ENCODE measurements at regions not wholly inside any gene's neighbourhood (a gene's known extent, or its start where the extent isn't known, plus 50 kb on each side); places are given as distances from the start of the nearest gene placed in this dataset.
"Not testable (repeated sequence)": the region's sequence is repeated elsewhere in the genome, so short reads cannot be mapped to it uniquely, and the experiment has no call there.

DNA sequence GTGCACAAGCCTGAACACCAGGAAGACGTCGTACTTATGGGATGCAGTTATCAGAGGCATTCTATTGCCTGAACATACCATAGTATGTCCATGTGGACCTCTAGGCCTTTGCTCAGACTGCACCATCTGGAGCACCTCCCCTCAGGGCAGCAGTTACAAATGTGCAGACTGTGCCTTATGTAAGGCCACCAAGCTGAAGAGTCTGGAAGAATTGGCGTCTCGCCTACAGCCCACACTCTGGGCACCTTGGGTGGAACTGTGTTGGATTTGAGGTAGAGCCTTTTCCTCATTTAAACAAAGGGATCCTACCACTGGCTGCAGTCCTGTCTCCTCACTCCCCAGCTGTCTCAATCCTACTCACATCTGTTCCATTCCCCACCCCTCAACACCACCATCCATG is 204.3 kb upstream of the FRMD6 start:
- no peak for DNase-seq

DNA sequence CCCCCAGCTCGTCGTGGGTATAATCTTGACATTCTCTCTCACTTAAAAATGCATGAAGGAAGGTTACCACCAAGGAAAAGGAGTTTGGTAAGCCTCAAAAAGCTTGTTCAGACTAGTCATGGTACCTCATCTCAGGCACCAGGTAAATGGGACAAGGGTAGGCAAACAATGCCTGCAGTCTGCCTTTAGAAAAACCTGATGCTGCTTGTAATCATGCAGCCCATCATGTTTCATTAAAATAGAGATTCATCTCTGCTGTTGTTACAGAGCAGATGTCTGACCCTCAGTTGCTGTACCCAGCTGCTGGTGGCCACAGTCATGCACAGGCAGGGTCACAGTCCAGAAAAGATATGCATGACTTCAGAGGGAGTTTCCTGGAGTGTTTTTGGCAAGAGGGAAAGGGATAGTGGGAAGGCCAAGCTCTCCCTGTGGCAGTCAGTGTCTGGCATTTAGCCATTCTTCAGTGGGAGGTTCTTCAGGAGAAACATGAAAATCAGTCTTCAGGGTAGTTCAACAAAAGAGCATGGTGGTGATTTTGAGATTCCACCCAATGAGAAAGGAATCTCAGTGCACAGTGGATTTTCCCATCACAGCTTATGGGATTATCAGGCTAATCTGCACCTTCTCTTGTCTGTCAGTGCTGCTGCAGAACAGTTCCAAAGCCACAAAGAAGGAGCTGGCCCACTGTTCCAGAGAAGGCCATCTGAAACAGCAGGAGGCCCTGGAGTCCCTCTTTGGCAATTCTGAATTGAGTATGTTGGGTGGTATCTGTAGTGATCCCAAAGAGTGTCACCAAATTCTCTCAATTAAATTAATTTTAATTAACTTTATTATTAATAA is 202.7 kb upstream of the FRMD6 start:
- no peak for DNase-seq

DNA sequence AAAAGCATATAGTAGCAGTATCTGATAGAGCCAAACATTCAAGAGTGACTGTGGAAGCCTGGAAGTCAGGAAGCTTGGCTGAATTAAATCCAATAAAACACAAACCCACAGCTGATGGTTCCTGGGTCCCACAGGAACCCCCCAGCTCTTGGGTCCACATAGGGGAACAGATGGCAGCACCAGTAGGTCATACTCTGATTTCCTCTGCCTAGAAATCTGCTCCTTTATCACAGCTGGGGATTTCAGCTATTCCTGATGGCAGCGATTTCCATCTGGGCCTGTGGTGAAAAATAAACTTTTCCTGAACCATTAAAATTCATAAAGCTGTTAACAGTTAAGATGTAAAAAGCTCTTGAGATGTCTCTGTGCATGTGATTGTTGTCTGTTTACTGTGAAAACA is 202.0 kb upstream of the FRMD6 start:
- no peak for DNase-seq

DNA sequence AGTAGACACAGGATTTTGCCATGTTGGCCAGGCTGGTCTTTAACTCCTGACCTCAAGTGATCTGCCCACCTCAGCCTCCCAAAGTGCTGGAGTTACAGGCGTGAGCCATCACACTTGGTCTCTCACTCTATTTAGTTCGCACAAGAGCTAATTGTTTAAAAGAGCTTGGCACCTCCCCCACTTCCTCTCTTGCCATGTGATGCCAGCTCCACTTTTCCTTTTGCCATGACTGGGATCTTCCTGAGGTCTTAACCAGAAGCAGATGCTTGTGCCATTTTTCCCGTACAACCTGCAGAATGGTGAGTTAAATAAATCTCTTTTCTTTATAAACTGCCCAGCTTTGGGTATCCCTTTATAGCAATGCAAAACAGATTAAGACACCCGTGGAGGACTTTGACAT is 200.1 kb upstream of the FRMD6 start:
- no peak for DNase-seq

DNA sequence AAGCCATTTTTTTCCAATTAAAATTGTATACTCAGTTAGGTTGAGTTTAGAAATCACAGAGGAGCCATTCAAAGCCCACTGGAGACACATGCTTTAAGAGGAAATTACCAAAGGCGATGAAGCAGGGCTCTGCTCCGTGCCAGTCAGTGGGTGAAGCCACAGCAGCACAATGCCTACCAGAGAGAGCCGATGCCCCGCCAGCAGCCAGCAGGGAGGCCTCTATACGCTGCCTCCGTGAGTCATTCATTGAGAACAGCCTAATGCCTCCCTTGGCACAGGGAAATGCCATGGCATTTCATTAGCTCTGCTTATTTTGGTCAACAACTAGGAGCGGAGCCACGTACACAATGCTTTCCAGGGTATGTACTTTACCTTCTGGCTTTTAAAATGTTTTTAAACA is 197.8 kb upstream of the FRMD6 start:
- DNase-seq = no peak

DNA sequence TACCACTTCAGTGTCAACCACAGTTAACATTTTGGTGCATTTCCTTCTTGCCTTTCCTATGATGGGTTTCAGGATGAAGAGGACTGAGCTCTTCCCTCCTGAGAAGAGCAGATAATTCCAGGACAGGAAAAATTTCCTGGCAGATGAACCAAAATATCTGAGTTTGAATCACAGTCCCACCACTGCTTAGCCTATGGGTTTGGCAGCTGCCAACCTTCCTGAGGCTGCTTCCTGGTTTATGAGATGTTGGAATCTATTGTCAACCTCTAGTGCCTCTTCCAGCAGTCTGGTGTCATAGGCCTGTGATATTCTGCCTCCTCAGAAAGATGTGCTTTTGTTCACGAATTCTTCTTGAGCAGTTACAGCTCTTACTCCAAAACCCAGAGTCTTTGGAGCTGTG is 197.4 kb upstream of the FRMD6 start:
- no peak for DNase-seq

DNA sequence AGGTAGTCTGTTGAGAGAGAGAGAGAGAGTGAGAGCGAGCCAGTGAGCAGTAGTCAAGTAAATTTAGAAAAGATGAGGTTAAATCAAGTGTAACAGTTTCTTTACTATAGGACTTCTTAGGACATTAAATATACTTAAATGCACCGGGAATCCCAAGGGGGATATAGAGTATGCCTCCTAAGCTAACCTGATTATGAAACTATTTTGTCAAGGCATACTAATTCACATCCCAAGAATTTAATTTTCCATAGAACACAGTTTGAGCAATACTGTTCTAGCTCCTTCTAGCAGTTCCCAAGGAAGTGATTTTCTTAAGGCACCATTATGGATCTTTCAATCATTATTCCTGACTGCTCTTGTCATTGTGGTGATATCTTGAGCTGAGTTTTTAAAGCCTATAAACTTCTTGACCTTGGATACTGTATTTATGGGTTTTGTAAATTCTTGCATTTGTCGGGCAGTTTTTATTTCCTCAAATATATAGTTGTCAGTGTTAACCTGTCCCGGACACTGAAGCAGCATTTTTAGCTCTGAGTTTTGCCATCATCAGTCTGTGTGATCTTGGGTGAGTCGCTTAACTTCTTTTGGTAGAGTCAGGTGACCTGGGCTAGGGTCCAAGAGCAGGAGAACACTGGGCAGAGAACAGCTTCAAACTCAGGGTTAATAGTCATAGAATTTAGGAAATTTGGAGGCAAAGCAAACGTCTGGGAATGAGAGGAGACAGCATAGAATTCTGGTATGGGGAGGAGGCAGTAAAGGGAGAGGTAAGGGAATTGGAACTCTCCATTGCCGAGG is 196.5 kb upstream of the FRMD6 start:
- DNase-seq = no peak

DNA sequence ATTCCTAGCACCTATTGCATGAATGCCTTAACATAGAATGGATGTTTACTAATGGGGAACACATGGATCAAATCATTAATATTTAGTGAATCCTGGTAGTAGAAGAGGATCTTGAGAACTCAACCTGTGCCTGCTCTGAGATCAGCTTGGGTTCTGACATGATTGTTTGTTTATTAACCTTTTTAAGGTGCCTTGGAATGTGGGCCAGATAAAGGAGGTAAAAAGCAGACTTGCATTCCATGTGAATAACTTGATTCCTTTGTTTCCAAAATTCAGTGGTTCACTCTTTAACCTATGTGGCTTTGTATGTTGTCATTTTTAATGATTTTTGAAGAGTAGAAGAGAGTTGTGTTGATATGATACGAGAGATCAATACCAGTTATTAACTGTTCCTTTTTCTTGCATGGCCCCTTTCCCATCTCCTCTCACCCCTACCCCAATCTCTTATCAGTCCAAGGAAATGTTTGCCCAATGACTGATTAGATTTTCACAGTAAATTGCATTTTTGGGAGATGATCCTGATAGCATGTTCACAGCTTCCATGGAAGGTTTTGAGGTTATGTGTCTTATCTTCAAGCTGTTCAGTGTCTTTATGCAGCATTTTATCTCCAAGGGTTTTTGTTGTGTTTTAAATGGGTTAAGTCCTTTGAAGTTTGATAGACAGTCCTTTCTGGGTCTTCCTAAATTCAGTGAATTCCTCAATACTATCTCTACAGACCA is 193.7 kb upstream of the FRMD6 start:
- DNase-seq = no peak

DNA sequence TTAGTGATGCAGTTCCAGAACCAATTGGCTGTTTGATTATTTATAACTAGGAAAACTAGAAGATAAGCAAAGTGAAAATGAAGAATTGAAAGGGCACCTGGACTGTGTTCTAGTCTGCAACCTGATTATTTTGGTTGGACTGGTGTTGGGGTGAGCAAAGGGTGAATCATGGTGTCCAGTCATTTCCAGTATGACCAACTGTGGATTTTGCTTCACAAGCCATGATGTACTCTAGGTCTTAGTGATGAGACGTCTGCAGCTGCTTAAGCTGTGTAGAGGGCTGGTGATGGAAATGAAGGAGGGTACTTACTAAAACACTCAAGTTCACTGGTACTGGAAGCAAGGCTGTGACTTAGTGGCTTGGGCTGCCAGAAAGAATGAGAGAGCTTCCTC is 193.2 kb upstream of the FRMD6 start:
- DNase-seq = no peak

DNA sequence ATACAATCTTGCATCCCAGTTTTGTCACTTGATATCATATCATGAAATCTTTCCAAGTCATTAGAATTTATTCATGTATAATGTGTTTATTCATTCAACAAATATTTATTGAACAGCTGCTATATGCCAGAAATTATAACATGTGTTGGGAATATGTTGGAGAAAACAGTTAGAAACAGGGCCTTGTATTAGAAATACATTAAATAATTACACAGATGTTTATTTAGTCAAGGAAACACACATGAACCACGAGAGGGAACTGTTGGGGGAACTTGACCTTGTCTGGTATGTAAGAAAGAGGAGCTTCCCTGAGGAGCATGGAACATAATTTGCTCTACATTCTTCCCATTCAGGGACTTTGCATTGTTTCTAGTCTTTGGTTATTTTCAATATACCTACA is 191.7 kb upstream of the FRMD6 start:
- DNase-seq = no peak

DNA sequence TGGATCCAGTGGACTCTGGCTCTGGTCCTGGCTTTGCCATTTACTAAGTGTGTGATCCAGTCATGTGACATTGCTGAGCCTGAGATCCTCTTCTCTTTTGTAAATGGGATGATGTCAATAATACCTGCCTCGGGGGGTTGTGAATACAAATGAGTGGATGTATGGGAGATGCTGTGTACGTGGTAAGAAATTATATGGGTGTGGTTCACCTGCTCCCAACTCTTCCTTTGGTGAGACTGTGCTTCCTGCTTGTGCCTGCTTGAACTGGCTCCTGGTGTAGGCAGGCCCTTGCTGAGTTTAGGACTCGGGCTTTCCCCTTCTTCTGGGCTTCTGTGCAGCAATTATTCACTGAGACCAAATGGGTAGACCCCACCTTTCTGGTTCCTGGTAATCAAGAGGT is 189.5 kb upstream of the FRMD6 start:
- no peak for DNase-seq

DNA sequence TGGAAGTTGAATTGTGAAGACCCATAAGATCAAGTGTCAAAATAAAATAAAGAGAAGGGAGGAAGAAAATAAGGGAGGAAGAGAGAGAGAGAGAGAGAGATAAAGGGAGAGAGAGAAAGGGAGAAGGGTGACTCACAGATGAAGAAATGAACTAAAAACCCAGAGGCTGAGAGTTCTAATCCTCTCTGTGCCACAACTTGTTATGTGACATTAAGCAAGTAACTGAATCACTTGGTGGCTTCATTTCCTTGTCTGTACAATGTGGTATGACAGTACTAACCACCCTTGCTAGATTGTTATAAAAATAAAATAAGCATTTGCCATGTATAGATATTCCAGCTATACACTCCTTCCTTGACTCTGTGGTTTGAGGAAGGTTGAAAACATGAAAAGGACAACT is 189.0 kb upstream of the FRMD6 start:
- no peak for DNase-seq

DNA sequence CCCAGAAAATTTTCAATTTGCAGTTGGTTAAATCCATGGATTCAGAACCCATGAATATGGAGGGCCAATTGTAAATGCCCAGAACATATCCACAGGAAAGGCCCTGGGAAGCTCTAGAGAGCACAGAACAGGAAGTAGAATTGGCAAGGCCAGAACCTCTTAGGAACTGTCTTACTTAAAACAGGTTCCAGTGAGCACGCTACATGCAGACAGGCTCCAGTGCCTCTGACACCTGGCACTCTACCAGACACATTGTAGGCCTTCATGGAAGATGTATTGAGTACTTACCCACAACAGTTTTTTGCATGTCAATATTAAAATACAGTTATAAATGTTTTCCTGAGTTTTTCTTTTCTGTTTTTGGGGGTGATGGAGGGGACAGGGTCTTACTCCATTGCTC is 188.2 kb upstream of the FRMD6 start:
- DNase-seq = no peak

DNA sequence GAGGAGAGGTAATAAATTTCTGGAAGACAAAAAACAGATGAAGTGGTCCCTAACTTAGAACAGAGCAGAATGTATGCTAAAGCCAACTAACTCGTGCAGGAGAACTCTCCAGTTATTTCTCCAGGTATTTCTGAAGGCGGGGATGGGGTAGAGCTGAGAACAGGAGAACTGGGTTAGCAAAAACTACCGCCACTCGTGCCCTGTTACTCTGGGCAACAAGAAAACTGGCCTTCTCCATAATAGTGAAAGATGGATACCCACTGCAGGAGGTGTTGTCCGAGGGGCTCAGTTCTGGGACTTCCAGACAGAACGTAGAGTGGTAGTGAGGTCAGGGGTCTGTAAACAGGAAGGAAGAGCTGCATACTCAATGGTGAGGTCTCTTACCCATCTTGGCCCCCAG is 187.3 kb upstream of the FRMD6 start:
- no peak for DNase-seq

DNA sequence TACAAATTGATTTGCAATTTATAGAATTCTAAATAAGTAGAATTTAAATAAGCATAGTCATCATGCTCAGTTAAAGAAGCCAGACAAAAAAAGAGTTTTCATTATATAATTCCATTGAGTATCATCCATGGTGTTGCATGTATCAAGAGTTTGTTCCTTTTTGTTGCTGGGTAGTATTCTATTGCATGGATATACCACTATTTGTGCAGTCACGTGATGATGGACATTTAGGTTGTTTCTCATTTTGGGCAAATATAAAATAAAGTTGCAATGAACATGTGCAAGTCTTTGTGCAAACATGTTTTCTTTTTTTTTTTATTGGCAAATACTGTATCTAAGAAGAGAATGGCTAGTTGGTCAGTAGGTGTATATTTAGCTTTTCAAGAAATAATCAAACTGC is 186.2 kb upstream of the FRMD6 start:
- DNase-seq = no peak

DNA sequence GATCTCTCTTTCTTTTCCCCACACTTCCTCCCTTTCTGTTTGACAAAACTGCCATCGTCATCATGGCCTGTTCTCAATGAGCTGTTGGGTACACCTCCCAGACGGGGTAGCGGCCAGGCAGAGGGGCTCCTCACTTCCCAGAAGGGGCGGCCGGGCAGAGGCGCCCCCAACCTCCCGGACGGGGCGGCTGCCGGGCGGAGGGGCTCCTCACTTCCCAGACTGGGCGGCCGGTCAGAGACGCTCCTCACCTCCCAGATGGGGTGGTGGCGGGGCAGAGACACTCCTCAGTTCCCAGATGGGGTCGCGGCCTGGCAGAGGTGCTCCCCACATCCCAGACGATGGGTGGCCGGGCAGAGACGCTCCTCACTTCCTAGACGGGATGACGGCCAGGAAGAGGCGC is 184.3 kb upstream of the FRMD6 start:
- DNase-seq = not testable (repeated sequence)

DNA sequence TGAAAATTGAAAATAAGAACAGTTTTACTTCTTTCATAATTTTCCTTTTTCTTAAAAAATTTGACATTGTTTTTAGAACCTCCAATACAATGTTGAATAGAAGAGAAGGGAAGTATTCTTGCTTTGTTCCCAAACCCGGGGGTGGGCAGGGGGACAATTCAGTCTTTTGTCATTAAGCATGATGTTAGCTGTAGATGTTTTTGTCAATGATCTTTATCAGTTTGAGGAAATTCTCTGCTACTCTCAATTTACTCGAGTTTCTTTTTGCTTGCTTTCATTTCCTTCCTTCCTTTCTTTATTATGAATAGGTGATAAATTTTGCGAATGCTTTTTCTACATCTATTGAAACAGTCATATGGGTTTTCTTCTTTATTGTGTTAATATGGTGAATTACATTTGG is 183.2 kb upstream of the FRMD6 start:
- no peak for DNase-seq

DNA sequence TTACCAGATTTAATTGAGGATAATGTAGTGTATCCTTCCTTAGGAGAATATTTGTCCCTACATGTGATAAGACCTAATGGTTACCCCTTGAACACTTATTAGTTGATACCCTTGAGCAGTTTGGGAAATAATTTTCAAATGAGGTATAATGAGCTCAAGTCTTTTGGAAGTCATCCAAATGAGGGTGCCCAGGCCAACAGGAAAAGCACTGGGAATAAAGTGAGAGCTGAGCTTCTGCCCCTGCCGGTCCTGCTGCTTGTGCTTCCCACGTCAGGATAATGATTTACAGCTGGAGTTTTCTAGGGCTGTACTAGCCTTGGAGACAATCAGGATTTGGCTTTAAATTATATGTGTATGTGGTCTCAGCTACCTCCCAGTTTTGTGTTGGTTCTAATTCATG is 178.8 kb upstream of the FRMD6 start:
- no peak for DNase-seq

DNA sequence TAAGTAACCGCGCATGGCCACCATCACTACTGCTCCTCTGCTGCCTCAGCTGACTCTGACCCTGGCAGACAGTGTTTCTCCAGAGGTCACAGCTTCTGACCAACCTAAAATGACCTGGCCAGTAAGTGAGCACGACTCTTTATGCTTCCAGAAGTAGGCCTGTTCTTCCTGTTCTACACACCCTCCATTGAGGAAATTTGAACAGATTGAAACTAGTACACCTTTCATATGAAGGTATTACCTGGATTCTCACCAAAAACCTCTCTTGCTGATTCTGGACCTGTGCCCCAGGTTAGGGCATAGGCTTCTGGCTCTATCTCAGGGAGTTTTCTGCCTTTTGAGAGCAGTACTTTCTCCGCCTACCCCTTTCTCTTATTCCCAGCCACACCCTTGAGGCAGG is 178.4 kb upstream of the FRMD6 start:
- DNase-seq = no peak

DNA sequence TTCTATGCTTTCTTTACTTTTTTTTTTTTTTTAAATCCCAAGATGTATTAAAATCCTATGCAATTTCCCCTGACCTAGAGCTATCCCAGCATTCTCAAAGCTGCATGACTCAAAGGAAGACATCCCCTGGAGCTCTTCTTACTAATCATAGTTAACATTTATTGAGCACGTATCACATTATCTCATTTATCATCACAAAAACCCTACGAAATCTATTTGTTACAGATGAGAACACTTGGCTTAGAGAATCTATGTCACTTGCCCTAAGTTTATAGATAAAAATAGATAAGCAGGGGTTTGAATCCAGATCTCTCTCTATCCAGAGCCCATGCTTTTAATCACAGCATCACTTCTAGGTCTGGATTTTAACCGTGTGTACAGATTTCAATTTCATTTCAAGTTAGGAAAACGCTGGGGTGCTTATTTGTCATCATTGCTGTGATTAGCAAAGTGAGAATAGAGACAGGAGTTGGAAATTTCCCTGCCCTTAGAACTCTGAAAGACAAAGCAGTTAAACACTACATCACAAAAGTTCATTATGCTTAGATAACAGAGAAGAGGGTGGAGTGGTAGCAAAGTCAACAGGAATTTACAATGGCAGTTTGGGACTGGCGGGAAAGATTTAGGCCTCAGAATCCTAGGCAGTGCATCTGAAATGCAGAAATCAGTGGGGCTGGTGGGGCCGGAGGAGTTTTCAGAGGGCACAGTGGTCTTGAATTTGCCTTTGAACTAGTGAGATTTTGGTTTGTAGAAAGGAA is 177.7 kb upstream of the FRMD6 start:
- no peak for DNase-seq

DNA sequence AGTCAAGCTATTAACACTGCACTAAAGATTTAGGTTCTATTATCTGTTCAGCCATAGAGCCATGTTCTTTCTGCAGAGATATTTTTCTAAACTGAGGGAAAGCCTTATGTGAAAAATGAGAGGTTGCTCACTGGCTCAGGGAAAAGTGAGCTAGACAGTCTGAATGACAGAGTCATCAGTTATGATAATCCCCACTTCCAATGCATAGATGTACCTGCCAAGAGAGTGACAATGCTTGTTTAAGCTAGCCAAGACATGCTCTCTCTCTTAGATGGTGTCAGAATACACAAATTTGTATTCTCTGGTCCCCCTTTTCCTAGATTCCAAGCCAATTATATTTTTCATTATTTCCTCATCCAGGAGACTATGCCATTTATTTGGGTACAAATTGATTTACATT is 176.9 kb upstream of the FRMD6 start:
- DNase-seq = no peak

DNA sequence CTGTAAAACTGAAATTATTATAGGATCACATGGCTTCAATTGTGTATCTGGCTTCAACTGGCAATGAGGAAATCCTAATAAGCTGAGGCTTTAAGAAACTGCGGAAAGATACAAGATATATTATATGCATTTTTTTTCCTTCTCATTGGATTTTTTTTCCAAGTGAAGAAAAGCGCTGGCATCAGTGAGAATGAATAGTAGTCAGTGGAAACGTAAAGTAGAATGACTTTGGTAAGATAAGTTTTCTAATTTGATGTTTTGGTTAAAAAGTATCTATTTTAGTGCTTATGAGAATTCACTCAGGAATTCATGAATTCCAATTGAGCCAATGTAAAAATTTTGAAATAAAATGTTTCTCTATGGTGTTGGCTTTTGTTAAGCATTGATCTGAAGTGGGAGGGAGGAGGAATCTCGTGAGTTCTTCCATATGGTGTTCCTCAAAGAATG is 173.5 kb upstream of the FRMD6 start:
- DNase-seq = no peak
